Tongue (tissue), 1 donor: ENCODE measurements at regions not wholly inside any gene's neighbourhood (a gene's known extent, or its start where the extent isn't known, plus 50 kb on each side); places are given as distances from the start of the nearest gene placed in this dataset.

Experiments used
- DNase-seq: peaks from one replicate; pipeline ENCODE4 v3.0.0-alpha.2; 2015

GRCh38 chr17:71217769-71218168, 903.1 kb upstream of the SOX9 start:
- DNase-seq = no peak

DNA sequence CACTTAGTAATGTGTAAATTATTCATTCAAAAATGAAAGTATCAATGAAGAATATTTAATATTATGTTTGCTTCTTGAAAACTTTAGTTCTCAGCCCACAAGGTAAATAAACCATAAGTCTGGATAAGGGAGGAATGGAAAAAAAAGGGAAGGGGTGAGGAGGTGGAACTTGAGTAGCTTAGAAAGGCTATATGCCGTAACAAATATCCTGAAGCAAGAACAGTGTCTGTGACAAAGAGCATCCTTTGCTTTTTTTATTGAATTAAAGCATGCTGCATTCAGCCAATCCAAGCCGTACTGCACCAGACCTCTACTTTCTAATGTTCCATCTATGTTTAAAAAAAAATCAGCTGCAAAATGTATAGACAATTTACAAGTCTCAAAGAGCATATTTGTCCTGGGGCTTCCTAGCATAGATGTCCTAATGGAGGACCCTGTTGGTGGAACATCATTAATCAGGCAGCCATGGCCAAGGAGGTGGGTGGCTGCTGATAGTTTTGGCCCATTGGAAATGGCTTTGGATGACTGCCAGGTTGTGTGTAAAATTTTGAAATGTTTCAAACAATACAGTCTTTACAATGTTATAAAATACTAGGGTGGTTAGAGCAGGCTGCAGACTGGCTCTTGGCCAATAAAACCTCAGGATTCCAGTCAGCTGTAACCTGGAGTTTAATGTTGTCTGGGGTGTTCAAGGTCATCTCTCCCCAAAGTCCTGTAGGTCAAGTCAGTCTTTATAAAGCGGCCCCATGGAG, 895.8 kb upstream of the SOX9 start:
- DNase-seq = peak; percentile 7

GRCh38 chr17:71227841-71228240, 893.0 kb upstream of the SOX9 start:
- peak; percentile 14 for DNase-seq

GRCh38 chr17:71229070-71229469, 891.8 kb upstream of the SOX9 start:
- peak; percentile 41 for DNase-seq

DNA sequence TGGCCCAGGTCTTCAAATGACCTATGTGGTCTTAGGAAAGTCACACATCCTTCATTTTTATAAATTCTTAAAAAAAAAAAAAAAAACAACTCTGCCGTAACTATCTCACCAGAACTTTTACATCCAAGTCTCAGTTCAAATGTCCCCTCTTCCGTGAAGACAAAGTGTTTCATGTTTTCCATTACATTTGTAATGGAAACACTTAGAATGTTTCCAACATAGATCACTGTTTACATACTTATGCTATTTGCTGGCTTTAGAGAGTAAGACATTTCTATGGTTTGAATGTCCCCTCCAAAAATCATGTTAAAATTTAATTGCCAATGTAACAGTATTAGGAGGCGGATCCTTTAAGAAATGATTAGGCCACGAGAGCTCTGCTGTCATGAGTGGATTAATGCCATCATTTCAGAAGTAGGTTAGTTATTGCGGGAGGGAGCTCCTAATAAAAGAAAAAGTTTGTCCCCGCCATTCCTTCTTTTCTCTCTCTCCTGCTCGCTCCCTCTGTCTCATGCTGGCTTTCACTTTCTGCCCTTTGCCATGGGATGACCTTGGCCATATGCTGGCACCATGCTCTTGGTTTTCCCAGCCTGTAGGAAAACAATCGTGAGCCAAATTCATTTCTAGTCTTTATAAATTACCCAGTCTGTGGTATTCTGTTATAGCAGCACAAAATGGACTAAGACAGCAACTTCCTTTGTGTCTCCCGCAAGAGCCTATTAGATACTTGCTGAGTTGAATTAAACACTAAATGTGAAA, 887.8 kb upstream of the SOX9 start:
- peak; percentile 22 for DNase-seq

GRCh38 chr17:71234349-71234748, 886.5 kb upstream of the SOX9 start:
- peak; percentile 13 for DNase-seq

DNA sequence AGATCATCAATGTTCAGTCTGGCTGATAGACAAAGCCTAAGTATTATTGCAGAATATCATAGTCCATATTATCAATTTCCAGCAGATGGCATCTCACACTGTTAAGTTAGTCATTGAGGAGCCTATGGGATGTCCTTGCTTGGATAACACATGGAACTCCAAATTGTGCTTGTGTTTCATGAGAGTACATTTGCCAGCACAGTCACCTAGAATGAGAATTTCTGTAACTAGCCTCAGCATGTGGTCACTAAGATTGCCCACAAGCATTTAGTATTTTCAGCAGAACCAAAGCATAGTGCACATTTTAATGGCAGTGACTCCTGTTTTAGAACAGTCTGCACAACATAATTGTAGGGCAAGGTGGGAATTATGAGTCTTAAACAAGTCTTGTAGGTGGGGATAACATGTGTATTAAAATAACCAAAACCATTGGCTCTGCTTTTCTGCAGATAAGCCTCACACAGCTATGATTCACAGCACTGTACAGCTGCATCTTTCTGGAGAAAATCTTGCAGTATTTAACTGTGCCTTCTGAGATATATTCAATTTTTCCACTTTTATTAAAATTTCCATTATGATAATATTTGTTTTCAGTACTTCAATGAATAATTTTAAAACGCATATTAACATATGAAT, 882.8 kb upstream of the SOX9 start:
- DNase-seq = peak; percentile 44

- DNase-seq = no peak
Measured at GRCh38 chr17:71247441-71248015, 873.3 kb upstream of the SOX9 start.

- no peak for DNase-seq
Measured at GRCh38 chr17:71251276-71251675, 869.5 kb upstream of the SOX9 start.

DNA sequence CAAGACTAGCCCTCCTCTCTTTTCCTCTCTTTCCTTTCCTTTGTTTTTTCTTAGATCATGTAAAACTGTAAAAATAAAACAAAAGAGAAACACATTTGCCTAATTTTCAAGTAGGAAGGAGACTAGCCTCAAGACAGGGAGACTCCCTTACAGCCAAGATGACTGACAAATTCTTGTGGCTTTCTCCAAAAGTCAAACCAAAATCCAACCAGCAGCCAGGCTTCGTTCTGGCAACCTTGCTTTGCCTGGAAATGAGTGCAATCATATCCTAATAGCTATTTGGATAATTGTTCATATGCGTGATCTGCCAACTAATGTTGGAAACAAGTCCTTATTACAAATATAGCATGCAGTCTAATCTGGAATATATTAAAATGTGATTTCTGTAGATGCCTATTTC, 868.9 kb upstream of the SOX9 start:
- DNase-seq = no peak

DNA sequence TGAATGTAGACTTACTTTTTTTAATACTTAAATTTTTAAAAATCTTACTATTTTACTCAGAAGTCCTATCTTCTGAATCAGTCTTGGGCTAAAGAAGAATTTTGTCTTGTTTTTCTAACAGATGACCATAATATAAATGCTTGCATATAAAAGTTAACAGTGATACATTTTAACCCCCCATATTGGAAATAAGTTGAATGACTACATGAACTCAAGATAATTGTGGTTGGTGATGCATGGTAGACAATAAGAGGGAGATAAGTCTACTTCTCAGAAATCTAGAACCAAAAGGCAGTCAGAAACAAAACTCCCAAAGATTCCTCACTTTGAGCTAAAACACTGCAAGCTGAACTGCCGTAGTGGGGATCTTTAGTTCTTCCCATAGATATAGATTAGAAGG, 868.4 kb upstream of the SOX9 start:
- DNase-seq = no peak

GRCh38 chr17:71257096-71257495, 863.7 kb upstream of the SOX9 start:
- no peak for DNase-seq

GRCh38 chr17:71260366-71260940, 860.4 kb upstream of the SOX9 start:
- DNase-seq = no peak

- DNase-seq = no peak
Measured at GRCh38 chr17:71262586-71262985, 858.2 kb upstream of the SOX9 start.

- no peak for DNase-seq
Measured at GRCh38 chr17:71267668-71268067, 853.2 kb upstream of the SOX9 start.

DNA sequence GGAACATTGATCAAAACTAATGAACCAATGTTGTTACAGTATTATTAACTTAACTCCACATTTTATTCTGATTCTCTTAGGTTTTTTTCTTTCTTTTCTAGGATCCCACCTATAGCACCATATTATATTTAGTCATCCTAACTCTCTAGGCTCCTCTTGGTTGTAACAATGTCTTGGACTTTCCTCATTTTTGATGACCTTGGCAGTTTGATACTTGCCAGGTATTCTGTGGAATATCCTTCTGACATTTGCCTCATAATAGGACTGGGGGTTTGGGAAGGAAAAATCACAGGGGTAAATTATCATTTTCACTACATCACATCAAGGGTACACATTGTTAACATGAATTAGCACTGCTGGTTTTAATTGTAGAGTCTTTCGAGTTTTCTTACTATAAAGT, 851.6 kb upstream of the SOX9 start:
- DNase-seq = no peak

GRCh38 chr17:71273441-71273840, 847.4 kb upstream of the SOX9 start:
- no peak for DNase-seq

GRCh38 chr17:71276079-71276478, 844.7 kb upstream of the SOX9 start:
- peak; percentile 55 for DNase-seq

- DNase-seq = no peak
Measured at GRCh38 chr17:71283486-71283885, 837.3 kb upstream of the SOX9 start.

DNA sequence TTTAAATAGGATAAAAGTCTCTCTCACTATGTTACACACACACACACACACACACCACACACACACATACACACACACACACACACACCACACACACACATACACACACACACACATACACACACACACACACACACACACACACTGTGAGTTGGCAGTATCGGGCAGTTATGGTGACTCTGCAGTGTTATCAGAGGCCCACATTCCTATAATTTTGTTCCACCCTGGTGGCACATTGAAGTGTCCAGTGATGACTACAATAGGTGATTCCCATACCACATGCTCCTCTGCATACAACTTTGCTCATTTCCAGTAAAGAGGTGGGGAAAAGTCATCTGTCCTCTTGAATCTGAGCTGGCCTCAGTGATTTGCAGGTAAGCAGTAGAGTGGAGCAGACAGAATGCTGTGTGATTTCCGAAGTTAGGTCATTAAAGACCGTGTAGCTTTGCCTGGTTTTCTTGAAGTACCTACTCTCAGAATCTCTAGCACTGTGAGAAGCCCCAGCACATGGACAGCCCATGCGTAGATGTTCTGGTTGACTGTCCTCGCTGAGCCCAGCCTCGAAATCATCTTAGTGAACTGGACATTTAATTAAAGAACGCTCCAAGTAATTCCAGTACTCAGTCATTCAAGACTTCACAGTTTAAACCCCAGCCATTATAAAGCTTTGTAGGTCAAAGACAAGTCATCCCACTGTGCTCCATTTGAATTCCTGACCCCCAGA, 836.6 kb upstream of the SOX9 start:
- no peak for DNase-seq

DNA sequence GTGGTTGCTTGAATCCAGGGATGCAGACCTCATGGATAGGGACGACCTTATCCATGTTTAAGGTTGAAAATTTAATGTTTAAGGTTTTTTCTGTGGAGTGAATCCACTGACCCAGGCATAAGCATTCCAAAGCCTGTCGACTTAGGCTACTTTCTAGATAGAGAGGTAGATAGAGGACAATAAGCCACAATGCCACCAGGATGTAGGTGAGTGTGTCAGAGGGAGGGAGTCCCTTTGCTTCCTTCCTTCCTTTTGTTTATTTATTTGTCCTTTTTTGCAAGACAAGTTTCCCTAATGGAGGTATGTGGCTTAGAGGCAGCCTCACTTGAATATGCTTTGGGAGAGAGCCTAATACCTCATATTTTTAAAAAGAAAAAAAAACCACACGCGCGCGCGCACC, 834.2 kb upstream of the SOX9 start:
- no peak for DNase-seq
